Spleen (tissue), 3 donors: ENCODE measurements at regions not wholly inside any gene's neighbourhood (a gene's known extent, or its start where the extent isn't known, plus 50 kb on each side); places are given as distances from the start of the nearest gene placed in this dataset.

Experiments
- POLR2A ChIP-seq, 3 donors: fragments of 450-650 bp; IDR thresholded peaks; one replicate each; pipeline ENCODE4 v1.5.1; 2017; ENCODE audit warnings: antibody characterized with exemption in 3 of 3, mild to moderate bottlenecking in 1 of 3
- POLR2AphosphoS5 ChIP-seq, 3 donors: sonication (generic); formaldehyde crosslinking; IDR thresholded peaks; one replicate each; pipeline ENCODE4 v1.5.1; 2017; ENCODE audit warnings: antibody characterized with exemption in 3 of 3

GRCh38 chr22:44379817-44380755, 67.3 kb upstream of the SHISAL1 start:
- TF ChIP-seq POLR2A (IDR thresholded peaks at IDR 0.05) (no peak), POLR2AphosphoS5 (IDR thresholded peaks at IDR 0.05) (no peak)
